Breast epithelium (tissue), 3 donors: ENCODE measurements at regions not wholly inside any gene's neighbourhood (a gene's known extent, or its start where the extent isn't known, plus 50 kb on each side); places are given as distances from the start of the nearest gene placed in this dataset.

Source experiments
- POLR2AphosphoS5 ChIP-seq, 3 donors: sonication (generic); formaldehyde crosslinking; IDR thresholded peaks; one replicate each; pipeline ENCODE4 v1.6.1; 2017; ENCODE audit warnings: antibody characterized with exemption in 3 of 3
- TF ChIP-seq, protein P1 (sequence below), 3 donors: fragments of 450-650 bp; IDR thresholded peaks; one replicate each; pipeline ENCODE4 v1.5.1; 2016 to 2017; ENCODE audit warnings: antibody characterized with exemption in 3 of 3, mild to moderate bottlenecking in 3 of 3, moderate library complexity in 3 of 3

DNA sequence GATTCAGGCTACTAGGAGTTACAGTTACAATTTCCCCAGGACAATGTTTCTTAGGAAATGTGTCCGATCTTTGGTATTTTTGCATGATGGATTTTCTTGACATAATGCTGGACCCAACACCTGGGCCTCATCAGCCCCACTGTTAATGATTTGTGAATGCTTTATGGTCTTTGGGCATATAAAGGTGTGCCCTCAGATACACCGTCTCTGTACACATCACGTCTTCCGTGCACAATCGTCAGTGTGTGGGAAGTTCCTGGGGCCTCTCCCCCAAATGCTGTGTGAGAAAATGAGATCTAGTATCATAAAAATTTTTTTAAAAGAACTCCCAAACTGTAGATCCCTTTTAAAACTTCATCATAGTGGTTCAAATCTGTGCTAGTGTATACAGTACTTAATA, 373.2 kb upstream of the ID4 start:
- TF ChIP-seq, protein P1, sequence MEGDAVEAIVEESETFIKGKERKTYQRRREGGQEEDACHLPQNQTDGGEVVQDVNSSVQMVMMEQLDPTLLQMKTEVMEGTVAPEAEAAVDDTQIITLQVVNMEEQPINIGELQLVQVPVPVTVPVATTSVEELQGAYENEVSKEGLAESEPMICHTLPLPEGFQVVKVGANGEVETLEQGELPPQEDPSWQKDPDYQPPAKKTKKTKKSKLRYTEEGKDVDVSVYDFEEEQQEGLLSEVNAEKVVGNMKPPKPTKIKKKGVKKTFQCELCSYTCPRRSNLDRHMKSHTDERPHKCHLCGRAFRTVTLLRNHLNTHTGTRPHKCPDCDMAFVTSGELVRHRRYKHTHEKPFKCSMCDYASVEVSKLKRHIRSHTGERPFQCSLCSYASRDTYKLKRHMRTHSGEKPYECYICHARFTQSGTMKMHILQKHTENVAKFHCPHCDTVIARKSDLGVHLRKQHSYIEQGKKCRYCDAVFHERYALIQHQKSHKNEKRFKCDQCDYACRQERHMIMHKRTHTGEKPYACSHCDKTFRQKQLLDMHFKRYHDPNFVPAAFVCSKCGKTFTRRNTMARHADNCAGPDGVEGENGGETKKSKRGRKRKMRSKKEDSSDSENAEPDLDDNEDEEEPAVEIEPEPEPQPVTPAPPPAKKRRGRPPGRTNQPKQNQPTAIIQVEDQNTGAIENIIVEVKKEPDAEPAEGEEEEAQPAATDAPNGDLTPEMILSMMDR (IDR thresholded peaks at IDR 0.05) = no peak
- TF ChIP-seq POLR2AphosphoS5 (IDR thresholded peaks at IDR 0.05) = no peak
